ENCODE measurements at regions not wholly inside any gene's neighbourhood (a gene's known extent, or its start where the extent isn't known, plus 50 kb on each side); places are given as distances from the start of the nearest gene placed in this dataset.

DNA sequence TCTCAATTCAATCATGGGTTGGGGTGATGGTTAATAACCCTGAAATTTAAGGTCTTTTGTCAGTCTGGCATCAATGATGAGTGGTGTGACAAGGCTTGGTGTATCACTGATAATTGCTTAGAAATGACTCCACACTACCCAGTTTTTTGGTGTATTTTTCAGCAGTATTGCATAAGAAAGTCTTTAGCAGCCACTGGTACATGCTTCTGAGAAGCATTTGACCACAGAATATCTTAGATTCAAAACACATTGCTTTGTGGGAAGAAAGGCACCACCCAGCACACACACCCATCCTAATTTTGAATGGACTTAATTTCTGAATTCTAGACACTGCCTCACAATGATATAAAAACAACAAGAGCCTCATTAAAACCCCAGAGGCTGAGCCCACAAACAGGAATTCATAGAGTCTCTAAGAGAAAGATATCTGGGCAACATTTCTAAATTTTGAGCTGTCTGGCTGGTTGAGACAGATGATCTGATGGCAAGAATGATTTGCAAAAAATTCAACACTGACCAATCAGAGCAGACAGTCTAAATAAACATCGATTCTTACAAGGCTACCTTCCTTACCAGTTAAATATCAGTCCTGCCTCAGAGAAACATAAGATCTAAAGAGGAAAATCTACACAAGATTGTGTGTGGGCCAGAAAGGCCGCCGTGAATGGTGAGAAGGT, 114.7 kb upstream of the CYP1B1 start:
- peak; percentile 47 for DNase-seq
- no CpG with 5 or more reads among the region's 3 CpGs for WGBS, 2 experiments (ENCODE audit: extremely low coverage in 2 of 2, insufficient read length in 1 of 2)
- in situ Hi-C loops (cut with MboI; ENCODE audit: low sequenced_read_pairs) (no loop called here), intact Hi-C loops (cut with micrococcal nuclease) (loop anchor here (5.0 kb wide), 1 partner anchor 72 kb away; no protein-coding TSS in a partner anchor), dilution Hi-C loops (cut with HindIII; ENCODE audit: low sequenced_read_pairs, unreplicated experiment) (no loop called here)
- TF ChIP-seq CEBPB (IDR thresholded peaks at IDR 0.05; ENCODE audit: low read depth, low read length) (peak; percentile 58), FOS (IDR thresholded peaks at IDR 0.05; ENCODE audit: low read depth, low read length) (no peak)
- Histone ChIP-seq H3K56ac (ENCODE audit: extremely low read depth, insufficient read depth, low read length) (no peak overlapping the region), H3K18ac (ENCODE audit: low read depth, low read length) (peak overlapping the region; percentile 40; the same call in 1 of the 2 replicates), H4K8ac (ENCODE audit: low read depth in 2 of 2, low read length in 2 of 2) (no peak overlapping the region), H2AK5ac (ENCODE audit: low read depth, low read length) (no peak overlapping the region), H3K27me3 (ENCODE audit: control insufficient read depth, insufficient read depth, low read length) (no peaks in the 10 kb centered on the region), H3K14ac (replicated peaks; ENCODE audit: low read depth, low read length) (no peak overlapping the region), H2BK5ac (ENCODE audit: low read depth, low read length, poor library complexity, severe bottlenecking) (peak overlapping the region; percentile 24), H3K23ac (ENCODE audit: low read depth, low read length) (no peak overlapping the region), H2BK120ac (ENCODE audit: low read depth, low read length) (no peak overlapping the region), H3K9ac (ENCODE audit: low read depth, low read length) (no peak overlapping the region), H2AFZ (replicated peaks; ENCODE audit: low read length, poor library complexity) (no peak overlapping the region), H3K4ac (ENCODE audit: low read depth, low read length) (no peak overlapping the region), H3K79me1 (ENCODE audit: low read depth in 1 of 2, low read length in 2 of 2) (no peaks in the 10 kb centered on the region), H2AK9ac (replicated peaks; ENCODE audit: low read depth, low read length, poor library complexity) (no peak overlapping the region), H4K5ac (ENCODE audit: low read depth, low read length) (peak overlapping the region; percentile 39), H3K9me3 (ENCODE audit: control insufficient read depth, insufficient read depth, low read length) (no peaks in the 10 kb centered on the region), H4K20me1 (ENCODE audit: insufficient read depth, low read length) (no peaks in the 10 kb centered on the region), H3K4me3 (ENCODE audit: insufficient read depth, low read depth, low read length) (no peak overlapping the region), H2BK20ac (ENCODE audit: low read depth, low read length) (no peak overlapping the region), H4K91ac (ENCODE audit: insufficient read depth, low read depth, low read length) (no peak overlapping the region), H3K27ac (ENCODE audit: insufficient read depth, low read length) (peak overlapping the region; percentile 43; the same call in 1 of the 2 replicates), H3K9me1 (ENCODE audit: insufficient read depth, low read length) (no peaks in the 10 kb centered on the region), H2BK15ac (ENCODE audit: low read depth, low read length) (no peak overlapping the region), H3K36me3 (ENCODE audit: control insufficient read depth, insufficient read depth, low read length) (no peaks in the 10 kb centered on the region), H3K4me2 (ENCODE audit: low read depth, low read length) (no peak overlapping the region), H3K4me1 (ENCODE audit: control insufficient read depth, insufficient read depth, low read length) (peaks cover 5% of the 10 kb centered on the region; the same call in 1 of the 2 replicates)
- CTCF ChIA-PET = no interaction called here
- ATAC-seq (ENCODE audit: low read depth) = peak; percentile 56
- POLR2A ChIA-PET (ENCODE audit: unreplicated experiment) = no interaction called here
- no TSS peak for BruUV-seq (replicated peaks)
